ENCODE measurements at regions not wholly inside any gene's neighbourhood (a gene's known extent, or its start where the extent isn't known, plus 50 kb on each side); places are given as distances from the start of the nearest gene placed in this dataset.

DNA sequence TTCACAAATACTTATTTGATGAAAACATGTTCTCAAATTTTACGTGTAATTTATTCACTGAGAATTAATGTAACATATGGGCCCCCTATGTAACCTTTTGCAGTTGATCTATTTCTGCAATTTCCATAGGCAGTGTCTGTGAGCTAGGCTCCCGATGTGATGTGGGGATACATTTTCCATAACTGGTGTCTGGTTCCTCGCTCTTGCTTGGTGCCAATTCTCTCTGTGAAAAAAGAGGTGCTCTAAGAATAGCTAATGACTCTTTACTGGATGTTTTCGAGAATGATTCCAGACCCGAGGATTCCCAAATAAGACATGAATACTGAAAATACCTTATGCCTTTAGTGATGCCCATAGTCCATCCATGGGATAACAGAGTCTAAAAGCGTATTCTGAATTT, 286.7 kb upstream of the FZD8 start:
- peaks cover 9% of the 10 kb centered on the region; the same call in 1 of the 2 replicates for H3K4me1 ChIP-seq (ENCODE audit: low read length)
- no peaks in the 10 kb centered on the region for H3K36me3 ChIP-seq (replicated peaks; ENCODE audit: low read depth, low read length)
- no peaks in the 10 kb centered on the region for H3K9me3 ChIP-seq (ENCODE audit: insufficient read depth, low read length)
- H3K79me2 ChIP-seq (ENCODE audit: low read length) = no peaks in the 10 kb centered on the region
- H3K27ac ChIP-seq (ENCODE audit: low read length) = no peak overlapping the region
- H2AFZ ChIP-seq (ENCODE audit: low read depth, low read length) = no peak overlapping the region
- H3K27me3 ChIP-seq (ENCODE audit: low read depth, low read length) = no peaks in the 10 kb centered on the region
- TF ChIP-seq EZH2phosphoT487 (IDR thresholded peaks at IDR 0.05; ENCODE audit: low read depth) = no peak
- no peak for TF ChIP-seq CTCF (IDR thresholded peaks at IDR 0.05; ENCODE audit: low read depth, low read length)
- no peak overlapping the region for H3K9ac ChIP-seq (ENCODE audit: low read length)
- no peaks in the 10 kb centered on the region for H4K20me1 ChIP-seq (ENCODE audit: insufficient read depth, low read length)
- no peak overlapping the region for H3K4me3 ChIP-seq (ENCODE audit: low read length)
- H3K4me2 ChIP-seq (ENCODE audit: low read length) = no peak overlapping the region

- H3K4me2 ChIP-seq (ENCODE audit: low read length) = peak overlapping the region; percentile 22
Observed at GRCh38 chr10:35927990-35928488, 285.9 kb upstream of the FZD8 start.

GRCh38 chr10:35927341-35927740, 285.2 kb upstream of the FZD8 start:
- Histone ChIP-seq H3K27me3 (ENCODE audit: low read depth, low read length) (no peaks in the 10 kb centered on the region), H3K27ac (ENCODE audit: low read length) (no peak overlapping the region), H4K20me1 (ENCODE audit: insufficient read depth, low read length) (no peaks in the 10 kb centered on the region), H3K4me2 (ENCODE audit: low read length) (no peak overlapping the region), H3K4me1 (ENCODE audit: low read length) (peaks cover 9% of the 10 kb centered on the region; the same call in 1 of the 2 replicates), H3K36me3 (replicated peaks; ENCODE audit: low read depth, low read length) (no peaks in the 10 kb centered on the region), H3K4me3 (ENCODE audit: low read length) (no peak overlapping the region), H3K79me2 (ENCODE audit: low read length) (no peaks in the 10 kb centered on the region), H2AFZ (ENCODE audit: low read depth, low read length) (no peak overlapping the region), H3K9me3 (ENCODE audit: insufficient read depth, low read length) (no peaks in the 10 kb centered on the region), H3K9ac (ENCODE audit: low read length) (no peak overlapping the region)
- TF ChIP-seq CTCF (IDR thresholded peaks at IDR 0.05; ENCODE audit: low read depth, low read length) (no peak), EZH2phosphoT487 (IDR thresholded peaks at IDR 0.05; ENCODE audit: low read depth) (no peak)

More at GRCh38 chr10:35927990-35928488, 285.9 kb upstream of the FZD8 start:
- Histone ChIP-seq H3K9ac (ENCODE audit: low read length) (no peak overlapping the region), H4K20me1 (ENCODE audit: insufficient read depth, low read length) (no peaks in the 10 kb centered on the region), H3K9me3 (ENCODE audit: insufficient read depth, low read length) (no peaks in the 10 kb centered on the region), H2AFZ (ENCODE audit: low read depth, low read length) (no peak overlapping the region), H3K36me3 (replicated peaks; ENCODE audit: low read depth, low read length) (no peaks in the 10 kb centered on the region), H3K27ac (ENCODE audit: low read length) (no peak overlapping the region), H3K79me2 (ENCODE audit: low read length) (no peaks in the 10 kb centered on the region), H3K4me1 (ENCODE audit: low read length) (peaks cover 9% of the 10 kb centered on the region; the same call in 1 of the 2 replicates), H3K4me3 (ENCODE audit: low read length) (no peak overlapping the region), H3K27me3 (ENCODE audit: low read depth, low read length) (no peaks in the 10 kb centered on the region)
- TF ChIP-seq EZH2phosphoT487 (IDR thresholded peaks at IDR 0.05; ENCODE audit: low read depth) (no peak), CTCF (IDR thresholded peaks at IDR 0.05; ENCODE audit: low read depth, low read length) (no peak)

DNA sequence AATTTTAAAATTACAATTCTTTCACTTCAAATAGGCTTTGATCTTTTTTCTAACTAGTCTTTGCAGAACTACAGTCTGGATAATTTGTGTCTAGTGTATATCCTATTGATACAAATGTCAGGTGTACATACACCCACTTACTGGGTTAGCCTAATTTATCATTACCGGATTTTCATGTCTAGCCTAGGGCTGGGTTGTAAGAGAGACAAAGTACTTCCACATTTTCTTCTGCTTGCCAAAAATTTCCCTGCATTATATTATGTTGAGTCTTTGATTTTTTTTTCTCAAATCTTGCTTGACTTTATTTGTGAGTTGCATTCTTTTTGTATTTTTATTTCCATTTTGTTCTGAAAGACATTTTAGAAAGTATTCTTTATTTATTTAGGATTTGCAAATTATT, 284.8 kb upstream of the FZD8 start:
- H3K9ac ChIP-seq (ENCODE audit: low read length) = no peak overlapping the region
- H4K20me1 ChIP-seq (ENCODE audit: insufficient read depth, low read length) = no peaks in the 10 kb centered on the region
- H3K36me3 ChIP-seq (replicated peaks; ENCODE audit: low read depth, low read length) = no peaks in the 10 kb centered on the region
- H3K27me3 ChIP-seq (ENCODE audit: low read depth, low read length) = no peaks in the 10 kb centered on the region
- H3K27ac ChIP-seq (ENCODE audit: low read length) = no peak overlapping the region
- no peak overlapping the region for H3K4me3 ChIP-seq (ENCODE audit: low read length)
- no peak overlapping the region for H2AFZ ChIP-seq (ENCODE audit: low read depth, low read length)
- no peaks in the 10 kb centered on the region for H3K9me3 ChIP-seq (ENCODE audit: insufficient read depth, low read length)
- TF ChIP-seq CTCF (IDR thresholded peaks at IDR 0.05; ENCODE audit: low read depth, low read length) (no peak), EZH2phosphoT487 (IDR thresholded peaks at IDR 0.05; ENCODE audit: low read depth) (no peak)
- H3K4me1 ChIP-seq (ENCODE audit: low read length) = peaks cover 9% of the 10 kb centered on the region; the same call in 1 of the 2 replicates
- no peak overlapping the region for H3K4me2 ChIP-seq (ENCODE audit: low read length)
- H3K79me2 ChIP-seq (ENCODE audit: low read length) = no peaks in the 10 kb centered on the region

Data from OCI-LY3 (cell line).